B cell (primary cell): ENCODE measurements at regions not wholly inside any gene's neighbourhood (a gene's known extent, or its start where the extent isn't known, plus 50 kb on each side); places are given as distances from the start of the nearest gene placed in this dataset.

Experiments used
- EZH2 ChIP-seq: IDR thresholded peaks from 2 replicates; pipeline ENCODE4 v1.6.1; 2012; ENCODE audit warnings: borderline replicate concordance, low read depth, mild to moderate bottlenecking, moderate library complexity, low read length; ENCODE audit not compliant: insufficient read depth, poor library complexity, severe bottlenecking
- TF ChIP-seq, protein P1 (sequence below): fragments of 200-600 bp; IDR thresholded peaks from one replicate; pipeline ENCODE4 v1.8.0; 2022; ENCODE audit warnings: antibody characterized with exemption, mild to moderate bottlenecking

DNA sequence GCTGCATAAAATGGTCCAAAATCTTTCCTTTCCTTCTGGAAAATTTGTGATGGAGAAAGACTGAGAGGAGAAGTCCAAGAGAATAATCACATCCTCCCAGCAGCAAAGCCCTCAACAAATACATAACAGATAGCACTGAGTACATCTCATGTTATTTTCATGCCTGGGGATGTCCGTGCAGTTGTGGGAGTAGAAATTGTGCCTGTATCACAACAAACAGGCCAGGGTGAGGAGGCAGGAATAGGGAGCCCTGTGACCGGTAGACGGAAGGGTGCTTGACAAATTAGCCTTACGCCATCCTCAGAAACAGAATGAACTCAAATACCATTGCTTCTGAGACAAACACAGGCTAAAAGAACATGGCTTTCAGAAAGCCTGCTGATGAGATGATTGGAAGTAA lies 333.2 kb upstream of the UMPS start:
- TF ChIP-seq, protein P1, sequence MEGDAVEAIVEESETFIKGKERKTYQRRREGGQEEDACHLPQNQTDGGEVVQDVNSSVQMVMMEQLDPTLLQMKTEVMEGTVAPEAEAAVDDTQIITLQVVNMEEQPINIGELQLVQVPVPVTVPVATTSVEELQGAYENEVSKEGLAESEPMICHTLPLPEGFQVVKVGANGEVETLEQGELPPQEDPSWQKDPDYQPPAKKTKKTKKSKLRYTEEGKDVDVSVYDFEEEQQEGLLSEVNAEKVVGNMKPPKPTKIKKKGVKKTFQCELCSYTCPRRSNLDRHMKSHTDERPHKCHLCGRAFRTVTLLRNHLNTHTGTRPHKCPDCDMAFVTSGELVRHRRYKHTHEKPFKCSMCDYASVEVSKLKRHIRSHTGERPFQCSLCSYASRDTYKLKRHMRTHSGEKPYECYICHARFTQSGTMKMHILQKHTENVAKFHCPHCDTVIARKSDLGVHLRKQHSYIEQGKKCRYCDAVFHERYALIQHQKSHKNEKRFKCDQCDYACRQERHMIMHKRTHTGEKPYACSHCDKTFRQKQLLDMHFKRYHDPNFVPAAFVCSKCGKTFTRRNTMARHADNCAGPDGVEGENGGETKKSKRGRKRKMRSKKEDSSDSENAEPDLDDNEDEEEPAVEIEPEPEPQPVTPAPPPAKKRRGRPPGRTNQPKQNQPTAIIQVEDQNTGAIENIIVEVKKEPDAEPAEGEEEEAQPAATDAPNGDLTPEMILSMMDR = no peak
- no peak for TF ChIP-seq EZH2
